ENCODE measurements at regions not wholly inside any gene's neighbourhood (a gene's known extent, or its start where the extent isn't known, plus 50 kb on each side); places are given as distances from the start of the nearest gene placed in this dataset.

- DNase-seq: no peak
- Histone ChIP-seq H3K4me1 (no peaks in the 10 kb centered on the region), H3K27ac (no peak overlapping the region), H3K27me3 (no peaks in the 10 kb centered on the region), H3K9me3 (no peaks in the 10 kb centered on the region), H3K36me3 (no peaks in the 10 kb centered on the region), H3K4me3 (no peak overlapping the region)
- in situ Hi-C loops (cut with MboI; ENCODE audit: low pct_ligation_motif_present in 1 of 4, low pct_unique_long_range_greater_than_20kb in 1 of 4, low sequenced_read_pairs in 3 of 4): no loop called here
- WGBS, 2 donors (ENCODE audit: low coverage in 1 of 2): 79 to 83% methylated on average over 3 of the region's 3 CpGs
- intact Hi-C loops (cut with DNase I; ENCODE audit: low total_unique reads): no loop called here
- TF ChIP-seq POLR2AphosphoS5 (IDR thresholded peaks at IDR 0.05): no peak
- no peak for TF ChIP-seq POLR2A (IDR thresholded peaks at IDR 0.05)
- no peak for TF ChIP-seq CTCF (IDR thresholded peaks at IDR 0.05)
- no peak for TF ChIP-seq EP300 (IDR thresholded peaks at IDR 0.05; ENCODE audit: low read depth)
These were observed 523.6 kb upstream of the EYS start for GRCh38 chr6:66230591-66230990.

GRCh38 chr6:66226109-66226508 lies 519.1 kb upstream of the EYS start:
- DNase-seq: no peak
- no peak overlapping the region for H3K27ac ChIP-seq
- TF ChIP-seq POLR2AphosphoS5 (IDR thresholded peaks at IDR 0.05) (no peak), POLR2A (IDR thresholded peaks at IDR 0.05) (no peak), CTCF (IDR thresholded peaks at IDR 0.05) (no peak), EP300 (IDR thresholded peaks at IDR 0.05; ENCODE audit: low read depth) (no peak)
- no peaks in the 10 kb centered on the region for H3K4me1 ChIP-seq
- intact Hi-C loops (cut with DNase I; ENCODE audit: low total_unique reads) (no loop called here), in situ Hi-C loops (cut with MboI; ENCODE audit: low pct_ligation_motif_present in 1 of 4, low pct_unique_long_range_greater_than_20kb in 1 of 4, low sequenced_read_pairs in 3 of 4) (no loop called here)
- no peaks in the 10 kb centered on the region for H3K27me3 ChIP-seq
- H3K36me3 ChIP-seq: no peaks in the 10 kb centered on the region
- no peaks in the 10 kb centered on the region for H3K9me3 ChIP-seq
- 45 to 50% methylated on average over 2 of the region's 2 CpGs for WGBS, 2 donors (ENCODE audit: low coverage in 1 of 2)
- H3K4me3 ChIP-seq: no peak overlapping the region

GRCh38 chr6:66210964-66211363 lies 503.9 kb upstream of the EYS start:
- no peaks in the 10 kb centered on the region for H3K36me3 ChIP-seq
- no peaks in the 10 kb centered on the region for H3K4me1 ChIP-seq
- intact Hi-C loops (cut with DNase I; ENCODE audit: low total_unique reads) (no loop called here), in situ Hi-C loops (cut with MboI; ENCODE audit: low pct_ligation_motif_present in 1 of 4, low pct_unique_long_range_greater_than_20kb in 1 of 4, low sequenced_read_pairs in 3 of 4) (no loop called here)
- DNase-seq: no peak
- H3K4me3 ChIP-seq: no peak overlapping the region
- no peak for TF ChIP-seq EP300 (IDR thresholded peaks at IDR 0.05; ENCODE audit: low read depth)
- H3K9me3 ChIP-seq: peaks cover 5 to 7% of the 10 kb centered on the region in 2 donors
- WGBS, 2 donors (ENCODE audit: low coverage in 1 of 2): 55% methylated on average over 3 of the region's 3 CpGs; no CpG with 5 or more reads in 1 of the 2 donors
- no peak overlapping the region for H3K27ac ChIP-seq
- H3K27me3 ChIP-seq: no peaks in the 10 kb centered on the region

- H3K4me1 ChIP-seq: no peaks in the 10 kb centered on the region
- peaks cover 3% of the 10 kb centered on the region in 2 donors for H3K9me3 ChIP-seq
- WGBS, 2 donors (ENCODE audit: low coverage in 1 of 2): 73 to 81% methylated on average over 2 of the region's 2 CpGs
- in situ Hi-C loops (cut with MboI; ENCODE audit: low pct_ligation_motif_present in 1 of 4, low pct_unique_long_range_greater_than_20kb in 1 of 4, low sequenced_read_pairs in 3 of 4): no loop called here
- intact Hi-C loops (cut with DNase I; ENCODE audit: low total_unique reads): no loop called here
- H3K4me3 ChIP-seq: no peak overlapping the region
- H3K27ac ChIP-seq: no peak overlapping the region
- TF ChIP-seq POLR2AphosphoS5 (IDR thresholded peaks at IDR 0.05): no peak
- no peak for TF ChIP-seq CTCF (IDR thresholded peaks at IDR 0.05)
- no peaks in the 10 kb centered on the region for H3K27me3 ChIP-seq
- DNase-seq: no peak
- no peaks in the 10 kb centered on the region for H3K36me3 ChIP-seq
These were observed 493.4 kb upstream of the EYS start for GRCh38 chr6:66200390-66200789.

GRCh38 chr6:66199171-66199570 lies 492.1 kb upstream of the EYS start:
- Histone ChIP-seq H3K9me3 (peaks cover 3% of the 10 kb centered on the region in 2 donors), H3K36me3 (no peaks in the 10 kb centered on the region), H3K27ac (no peak overlapping the region), H3K27me3 (no peaks in the 10 kb centered on the region), H3K4me1 (no peaks in the 10 kb centered on the region), H3K4me3 (no peak overlapping the region)
- 91 to 95% methylated on average over 2 of the region's 2 CpGs for WGBS, 2 donors (ENCODE audit: low coverage in 1 of 2)
- DNase-seq: no peak
- in situ Hi-C loops (cut with MboI; ENCODE audit: low pct_ligation_motif_present in 1 of 4, low pct_unique_long_range_greater_than_20kb in 1 of 4, low sequenced_read_pairs in 3 of 4): no loop called here
- TF ChIP-seq CTCF (IDR thresholded peaks at IDR 0.05) (no peak), POLR2AphosphoS5 (IDR thresholded peaks at IDR 0.05) (no peak), POLR2A (IDR thresholded peaks at IDR 0.05) (no peak), EP300 (IDR thresholded peaks at IDR 0.05; ENCODE audit: low read depth) (no peak)
- intact Hi-C loops (cut with DNase I; ENCODE audit: low total_unique reads): no loop called here
